Neuron (in vitro differentiated cells): ENCODE measurements at regions not wholly inside any gene's neighbourhood (a gene's known extent, or its start where the extent isn't known, plus 50 kb on each side); places are given as distances from the start of the nearest gene placed in this dataset.

ENCODE experiments used
- H2AFZ ChIP-seq: one replicate; pipeline ENCODE4 v1.6.1; 2013; ENCODE audit warnings: low read depth, mild to moderate bottlenecking, inconsistent platforms, low read length, moderate library complexity
- H3K27me3 ChIP-seq: one replicate; pipeline ENCODE4 v1.6.1; 2013; ENCODE audit warnings: low read length; ENCODE audit not compliant: insufficient read depth
- H3K36me3 ChIP-seq: one replicate; pipeline ENCODE4 v1.6.1; 2013; ENCODE audit warnings: low read length; ENCODE audit not compliant: insufficient read depth
- H3K4me1 ChIP-seq: one replicate; pipeline ENCODE4 v1.6.1; 2013; ENCODE audit warnings: low read length; ENCODE audit not compliant: insufficient read depth
- H3K4me3 ChIP-seq: 2 replicates; pipeline ENCODE4 v1.5.1; 2013; ENCODE audit warnings: mild to moderate bottlenecking, low read length, moderate library complexity
- H3K9me3 ChIP-seq: one replicate; pipeline ENCODE4 v1.6.1; 2013; ENCODE audit warnings: low read length

GRCh38 chr1:201767339-201767738, 61.6 kb upstream of the IPO9 start:
- H3K4me3 ChIP-seq: no peak overlapping the region

GRCh38 chr1:201769072-201769471, 59.9 kb upstream of the IPO9 start:
- H3K9me3 ChIP-seq: peaks cover 10% of the 10 kb centered on the region
- H3K27me3 ChIP-seq: no peaks in the 10 kb centered on the region
- no peaks in the 10 kb centered on the region for H3K36me3 ChIP-seq
- H2AFZ ChIP-seq: no peak overlapping the region
- H3K4me3 ChIP-seq: no peak overlapping the region
- H3K4me1 ChIP-seq: no peaks in the 10 kb centered on the region

More at GRCh38 chr1:201767339-201767738, 61.6 kb upstream of the IPO9 start:
- Histone ChIP-seq H3K4me1 (peaks cover 10% of the 10 kb centered on the region), H2AFZ (no peak overlapping the region), H3K36me3 (no peaks in the 10 kb centered on the region), H3K27me3 (no peaks in the 10 kb centered on the region), H3K9me3 (peaks cover 10% of the 10 kb centered on the region)

GRCh38 chr1:201769966-201770365, 59.0 kb upstream of the IPO9 start:
- Histone ChIP-seq H3K4me1 (no peaks in the 10 kb centered on the region), H3K36me3 (peaks cover 4% of the 10 kb centered on the region), H2AFZ (no peak overlapping the region), H3K4me3 (no peak overlapping the region), H3K27me3 (no peaks in the 10 kb centered on the region), H3K9me3 (peaks cover 12% of the 10 kb centered on the region)

- H2AFZ ChIP-seq: no peak overlapping the region
- H3K27me3 ChIP-seq: no peaks in the 10 kb centered on the region
- no peak overlapping the region for H3K4me3 ChIP-seq
- peaks cover 8% of the 10 kb centered on the region for H3K36me3 ChIP-seq
- H3K9me3 ChIP-seq: peaks cover 10% of the 10 kb centered on the region
- no peaks in the 10 kb centered on the region for H3K4me1 ChIP-seq
Measured at GRCh38 chr1:201771466-201771865, 57.5 kb upstream of the IPO9 start.

- Histone ChIP-seq H3K27me3 (no peaks in the 10 kb centered on the region), H3K4me1 (peaks cover 5% of the 10 kb centered on the region), H3K4me3 (no peak overlapping the region)
Measured at GRCh38 chr1:201772178-201772577, 56.8 kb upstream of the IPO9 start.

GRCh38 chr1:201773764-201774163, 55.2 kb upstream of the IPO9 start:
- Histone ChIP-seq H3K9me3 (peaks cover 10% of the 10 kb centered on the region), H2AFZ (no peak overlapping the region), H3K4me1 (peaks cover 5% of the 10 kb centered on the region), H3K4me3 (no peak overlapping the region), H3K36me3 (peaks cover 8% of the 10 kb centered on the region), H3K27me3 (no peaks in the 10 kb centered on the region)

More at GRCh38 chr1:201772178-201772577, 56.8 kb upstream of the IPO9 start:
- peaks cover 8% of the 10 kb centered on the region for H3K36me3 ChIP-seq
- H2AFZ ChIP-seq: no peak overlapping the region
- H3K9me3 ChIP-seq: peaks cover 10% of the 10 kb centered on the region

GRCh38 chr1:201774224-201774982, 54.6 kb upstream of the IPO9 start:
- Histone ChIP-seq H2AFZ (no peak overlapping the region), H3K4me3 (no peak overlapping the region), H3K9me3 (peaks cover 10% of the 10 kb centered on the region), H3K27me3 (no peaks in the 10 kb centered on the region), H3K36me3 (peaks cover 8% of the 10 kb centered on the region), H3K4me1 (peaks cover 5% of the 10 kb centered on the region)

- H3K36me3 ChIP-seq: peaks cover 9% of the 10 kb centered on the region
- peaks cover 5% of the 10 kb centered on the region for H3K4me1 ChIP-seq
- H3K4me3 ChIP-seq: no peak overlapping the region
- H3K9me3 ChIP-seq: peaks cover 10% of the 10 kb centered on the region
- no peaks in the 10 kb centered on the region for H3K27me3 ChIP-seq
- H2AFZ ChIP-seq: no peak overlapping the region
Measured at GRCh38 chr1:201774983-201775344, 54.0 kb upstream of the IPO9 start.

- H3K27me3 ChIP-seq: no peaks in the 10 kb centered on the region
- no peak overlapping the region for H3K4me3 ChIP-seq
- H2AFZ ChIP-seq: no peak overlapping the region
- peaks cover 13% of the 10 kb centered on the region for H3K36me3 ChIP-seq
- peaks cover 13% of the 10 kb centered on the region for H3K9me3 ChIP-seq
- peaks cover 5% of the 10 kb centered on the region for H3K4me1 ChIP-seq
Measured at GRCh38 chr1:201775380-201775779, 53.6 kb upstream of the IPO9 start.

GRCh38 chr1:201778279-201779065, 50.5 kb upstream of the IPO9 start:
- Histone ChIP-seq H3K4me1 (peaks cover 5% of the 10 kb centered on the region), H3K36me3 (peaks cover 44% of the 10 kb centered on the region), H3K27me3 (no peaks in the 10 kb centered on the region), H2AFZ (no peak overlapping the region), H3K4me3 (no peak overlapping the region), H3K9me3 (peaks cover 12% of the 10 kb centered on the region)
